ENCODE measurements at regions not wholly inside any gene's neighbourhood (a gene's known extent, or its start where the extent isn't known, plus 50 kb on each side); places are given as distances from the start of the nearest gene placed in this dataset.

GRCh38 chr15:53359038-53359437 lies 400.4 kb downstream of the WDR72 start:
- no peaks in the 10 kb centered on the region for H3K27me3 ChIP-seq (ENCODE audit: control insufficient read depth, insufficient read depth, low read length)
- in situ Hi-C loops (cut with HindIII; ENCODE audit: low pct_unique_long_range_greater_than_20kb, low sequenced_read_pairs) = no loop called here
- ChIA-PET POLR2A (interaction anchor here (0.6 kb wide), 1 partner anchor 1330 kb away, joined by 3 read pairs; no protein-coding TSS in a partner anchor), CTCF (no interaction called here)
- H3K27ac ChIP-seq (ENCODE audit: low read length) = no peak overlapping the region
- ATAC-seq = no peak
- H3K9me3 ChIP-seq (ENCODE audit: control insufficient read depth, insufficient read depth, low read depth, low read length) = no peaks in the 10 kb centered on the region
- TF ChIP-seq, protein P1, sequence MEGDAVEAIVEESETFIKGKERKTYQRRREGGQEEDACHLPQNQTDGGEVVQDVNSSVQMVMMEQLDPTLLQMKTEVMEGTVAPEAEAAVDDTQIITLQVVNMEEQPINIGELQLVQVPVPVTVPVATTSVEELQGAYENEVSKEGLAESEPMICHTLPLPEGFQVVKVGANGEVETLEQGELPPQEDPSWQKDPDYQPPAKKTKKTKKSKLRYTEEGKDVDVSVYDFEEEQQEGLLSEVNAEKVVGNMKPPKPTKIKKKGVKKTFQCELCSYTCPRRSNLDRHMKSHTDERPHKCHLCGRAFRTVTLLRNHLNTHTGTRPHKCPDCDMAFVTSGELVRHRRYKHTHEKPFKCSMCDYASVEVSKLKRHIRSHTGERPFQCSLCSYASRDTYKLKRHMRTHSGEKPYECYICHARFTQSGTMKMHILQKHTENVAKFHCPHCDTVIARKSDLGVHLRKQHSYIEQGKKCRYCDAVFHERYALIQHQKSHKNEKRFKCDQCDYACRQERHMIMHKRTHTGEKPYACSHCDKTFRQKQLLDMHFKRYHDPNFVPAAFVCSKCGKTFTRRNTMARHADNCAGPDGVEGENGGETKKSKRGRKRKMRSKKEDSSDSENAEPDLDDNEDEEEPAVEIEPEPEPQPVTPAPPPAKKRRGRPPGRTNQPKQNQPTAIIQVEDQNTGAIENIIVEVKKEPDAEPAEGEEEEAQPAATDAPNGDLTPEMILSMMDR (IDR thresholded peaks at IDR 0.05) = no peak
- TF ChIP-seq POLR2AphosphoS5 (IDR thresholded peaks at IDR 0.05; ENCODE audit: low read depth, low read length) (no peak), TCF7L2 (IDR thresholded peaks at IDR 0.05; ENCODE audit: low read depth, low read length) (no peak), SIN3A (IDR thresholded peaks at IDR 0.05; ENCODE audit: borderline replicate concordance, insufficient read depth, low read depth, low read length) (no peak)
- TF ChIP-seq, protein P2, sequence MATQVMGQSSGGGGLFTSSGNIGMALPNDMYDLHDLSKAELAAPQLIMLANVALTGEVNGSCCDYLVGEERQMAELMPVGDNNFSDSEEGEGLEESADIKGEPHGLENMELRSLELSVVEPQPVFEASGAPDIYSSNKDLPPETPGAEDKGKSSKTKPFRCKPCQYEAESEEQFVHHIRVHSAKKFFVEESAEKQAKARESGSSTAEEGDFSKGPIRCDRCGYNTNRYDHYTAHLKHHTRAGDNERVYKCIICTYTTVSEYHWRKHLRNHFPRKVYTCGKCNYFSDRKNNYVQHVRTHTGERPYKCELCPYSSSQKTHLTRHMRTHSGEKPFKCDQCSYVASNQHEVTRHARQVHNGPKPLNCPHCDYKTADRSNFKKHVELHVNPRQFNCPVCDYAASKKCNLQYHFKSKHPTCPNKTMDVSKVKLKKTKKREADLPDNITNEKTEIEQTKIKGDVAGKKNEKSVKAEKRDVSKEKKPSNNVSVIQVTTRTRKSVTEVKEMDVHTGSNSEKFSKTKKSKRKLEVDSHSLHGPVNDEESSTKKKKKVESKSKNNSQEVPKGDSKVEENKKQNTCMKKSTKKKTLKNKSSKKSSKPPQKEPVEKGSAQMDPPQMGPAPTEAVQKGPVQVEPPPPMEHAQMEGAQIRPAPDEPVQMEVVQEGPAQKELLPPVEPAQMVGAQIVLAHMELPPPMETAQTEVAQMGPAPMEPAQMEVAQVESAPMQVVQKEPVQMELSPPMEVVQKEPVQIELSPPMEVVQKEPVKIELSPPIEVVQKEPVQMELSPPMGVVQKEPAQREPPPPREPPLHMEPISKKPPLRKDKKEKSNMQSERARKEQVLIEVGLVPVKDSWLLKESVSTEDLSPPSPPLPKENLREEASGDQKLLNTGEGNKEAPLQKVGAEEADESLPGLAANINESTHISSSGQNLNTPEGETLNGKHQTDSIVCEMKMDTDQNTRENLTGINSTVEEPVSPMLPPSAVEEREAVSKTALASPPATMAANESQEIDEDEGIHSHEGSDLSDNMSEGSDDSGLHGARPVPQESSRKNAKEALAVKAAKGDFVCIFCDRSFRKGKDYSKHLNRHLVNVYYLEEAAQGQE (IDR thresholded peaks at IDR 0.05; ENCODE audit: insufficient read depth in 1 of 2, low read depth in 2 of 2, low read length in 1 of 2) = no peak
- no peaks in the 10 kb centered on the region for H3K4me1 ChIP-seq (ENCODE audit: control insufficient read depth, insufficient read depth, low read length)
- DNase-seq (ENCODE audit: low read depth, low spot score) = no peak
- H3K4me3 ChIP-seq (ENCODE audit: low read depth in 2 of 2, low read length in 2 of 2) = no peak overlapping the region
- intact Hi-C loops (cut with micrococcal nuclease; ENCODE audit: unreplicated experiment) = no loop called here
- H3K36me3 ChIP-seq (ENCODE audit: control insufficient read depth, insufficient read depth, low read length) = no peaks in the 10 kb centered on the region
- BruUV-seq (replicated peaks) = no TSS peak

DNA sequence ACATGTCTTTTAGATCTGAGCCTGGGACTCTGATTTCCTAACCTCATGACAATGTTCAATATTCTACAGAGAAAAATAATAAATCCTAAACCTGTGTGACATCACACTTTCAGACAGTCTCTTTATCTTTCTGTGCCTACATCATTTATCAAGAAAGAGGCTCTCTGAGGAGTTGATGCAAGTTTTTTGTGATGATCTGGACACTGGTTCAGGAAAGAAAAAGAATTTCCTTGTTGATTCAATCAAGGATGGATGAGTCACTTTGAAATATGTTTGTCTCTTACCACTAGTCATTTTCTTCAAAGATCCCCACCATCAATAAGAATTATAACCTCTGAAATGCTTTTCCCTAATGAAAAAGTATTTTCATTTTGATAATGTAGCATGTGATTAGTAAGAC lies 404.6 kb downstream of the WDR72 start:
- no peaks in the 10 kb centered on the region for H3K27me3 ChIP-seq (ENCODE audit: control insufficient read depth, insufficient read depth, low read length)
- CTCF ChIA-PET = no interaction called here
- TF ChIP-seq, protein P2 (IDR thresholded peaks at IDR 0.05; ENCODE audit: insufficient read depth in 1 of 2, low read depth in 2 of 2, low read length in 1 of 2) = no peak
- TF ChIP-seq SIN3A (IDR thresholded peaks at IDR 0.05; ENCODE audit: borderline replicate concordance, insufficient read depth, low read depth, low read length) = no peak
- TF ChIP-seq POLR2AphosphoS5 (IDR thresholded peaks at IDR 0.05; ENCODE audit: low read depth, low read length) = no peak
- no peak for TF ChIP-seq TCF7L2 (IDR thresholded peaks at IDR 0.05; ENCODE audit: low read depth, low read length)
- DNase-seq (ENCODE audit: low read depth, low spot score) = no peak
- no peaks in the 10 kb centered on the region for H3K9me3 ChIP-seq (ENCODE audit: control insufficient read depth, insufficient read depth, low read depth, low read length)
- no peak for ATAC-seq
- intact Hi-C loops (cut with micrococcal nuclease; ENCODE audit: unreplicated experiment) = no loop called here
- H3K4me3 ChIP-seq (ENCODE audit: low read depth in 2 of 2, low read length in 2 of 2) = no peak overlapping the region
- H3K4me1 ChIP-seq (ENCODE audit: control insufficient read depth, insufficient read depth, low read length) = no peaks in the 10 kb centered on the region
- POLR2A ChIA-PET = no interaction called here
- in situ Hi-C loops (cut with HindIII; ENCODE audit: low pct_unique_long_range_greater_than_20kb, low sequenced_read_pairs) = no loop called here
- no TSS peak for BruUV-seq (replicated peaks)
- H3K36me3 ChIP-seq (ENCODE audit: control insufficient read depth, insufficient read depth, low read length) = no peaks in the 10 kb centered on the region
- H3K27ac ChIP-seq (ENCODE audit: low read length) = no peak overlapping the region
